SK-N-SH treated with all-trans-retinoic acid at 6 μM for 48 hours (cell line): ENCODE measurements at regions not wholly inside any gene's neighbourhood (a gene's known extent, or its start where the extent isn't known, plus 50 kb on each side); places are given as distances from the start of the nearest gene placed in this dataset.

ENCODE experiments used
- OSR1 ChIP-seq: fragments of 250-450 bp; sonication (Bioruptor Pico); IDR thresholded peaks from 2 replicates; pipeline ENCODE4 v1.8.0; 2022; ENCODE audit warnings: moderate library complexity, mild to moderate bottlenecking, inconsistent platforms
- PPARA ChIP-seq: fragments of 250-450 bp; sonication (Bioruptor Pico); IDR thresholded peaks from 2 replicates; pipeline ENCODE4 v1.5.0; 2020; ENCODE audit warnings: mild to moderate bottlenecking, borderline replicate concordance
- RARB ChIP-seq: fragments of 250-450 bp; sonication (Bioruptor Pico); IDR thresholded peaks from 2 replicates; pipeline ENCODE4 v1.8.0; 2021; ENCODE audit warnings: mild to moderate bottlenecking, moderate library complexity
- SNAI2 ChIP-seq: fragments of 250-450 bp; sonication (Bioruptor Pico); IDR thresholded peaks from 2 replicates; pipeline ENCODE4 v1.5.0; 2020; ENCODE audit warnings: mild to moderate bottlenecking, moderate library complexity
- TCF4 ChIP-seq: fragments of 250-450 bp; sonication (Bioruptor Pico); IDR thresholded peaks from 2 replicates; pipeline ENCODE4 v1.8.0; 2021; ENCODE audit warnings: mild to moderate bottlenecking, moderate library complexity, borderline replicate concordance
- ZC3H10 ChIP-seq: fragments of 250-450 bp; sonication (Bioruptor Pico); IDR thresholded peaks from 2 replicates; pipeline ENCODE4 v1.5.1; 2021; ENCODE audit warnings: mild to moderate bottlenecking, moderate library complexity
- ZFP3 ChIP-seq: fragments of 250-450 bp; sonication (Bioruptor Pico); IDR thresholded peaks from 2 replicates; pipeline ENCODE4 v1.5.0; 2020; ENCODE audit warnings: mild to moderate bottlenecking, moderate library complexity
- ZFP30 ChIP-seq: fragments of 450-650 bp; formaldehyde crosslinking; IDR thresholded peaks from 2 replicates; pipeline ENCODE4 v1.5.0; 2022; ENCODE audit warnings: mild to moderate bottlenecking, moderate library complexity
- ZNF70 ChIP-seq: fragments of 450-650 bp; formaldehyde crosslinking; IDR thresholded peaks from 2 replicates; pipeline ENCODE4 v1.5.0; 2020; ENCODE audit warnings: mild to moderate bottlenecking, moderate library complexity
- TF ChIP-seq, protein P1 (sequence below): fragments of 250-450 bp; sonication (Bioruptor Pico); IDR thresholded peaks from 2 replicates; pipeline ENCODE4 v1.8.0; 2020; ENCODE audit warnings: mild to moderate bottlenecking, moderate library complexity, borderline replicate concordance
- TF ChIP-seq, protein P2 (sequence below): fragments of 250-450 bp; sonication (Bioruptor Pico); IDR thresholded peaks from 2 replicates; pipeline ENCODE4 v1.5.1; 2021; ENCODE audit warnings: mild to moderate bottlenecking, moderate library complexity

DNA sequence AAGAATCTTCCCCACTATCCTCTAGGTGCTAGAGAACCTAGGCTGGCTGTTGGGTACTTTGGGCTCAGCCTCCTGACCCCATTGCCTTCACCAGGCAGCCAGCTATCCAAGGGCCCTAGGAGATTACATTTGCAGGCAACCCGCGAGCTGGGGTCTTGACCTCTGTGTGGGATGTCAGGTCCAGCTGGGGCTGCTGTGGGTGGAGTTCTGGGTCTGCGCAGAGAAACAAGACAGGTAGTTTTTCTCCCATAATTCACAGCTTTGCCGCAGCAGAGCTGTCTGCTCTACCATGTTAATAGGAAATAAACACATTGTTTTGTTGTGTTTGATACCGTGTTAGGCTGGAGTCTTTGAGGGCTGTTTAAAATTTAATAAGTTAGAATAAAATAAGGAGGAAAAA, 142.8 kb upstream of the PLET1 start:
- TF ChIP-seq PPARA (CRISPR knock-in tag) (no peak), TCF4 (CRISPR knock-in tag) (no peak), ZC3H10 (no peak), SNAI2 (CRISPR knock-in tag) (no peak), ZFP3 (no peak), ZNF70 (CRISPR knock-in tag) (no peak), ZFP30 (no peak), OSR1 (CRISPR knock-in tag) (no peak), RARB (CRISPR knock-in tag) (no peak)
- TF ChIP-seq, protein P1, sequence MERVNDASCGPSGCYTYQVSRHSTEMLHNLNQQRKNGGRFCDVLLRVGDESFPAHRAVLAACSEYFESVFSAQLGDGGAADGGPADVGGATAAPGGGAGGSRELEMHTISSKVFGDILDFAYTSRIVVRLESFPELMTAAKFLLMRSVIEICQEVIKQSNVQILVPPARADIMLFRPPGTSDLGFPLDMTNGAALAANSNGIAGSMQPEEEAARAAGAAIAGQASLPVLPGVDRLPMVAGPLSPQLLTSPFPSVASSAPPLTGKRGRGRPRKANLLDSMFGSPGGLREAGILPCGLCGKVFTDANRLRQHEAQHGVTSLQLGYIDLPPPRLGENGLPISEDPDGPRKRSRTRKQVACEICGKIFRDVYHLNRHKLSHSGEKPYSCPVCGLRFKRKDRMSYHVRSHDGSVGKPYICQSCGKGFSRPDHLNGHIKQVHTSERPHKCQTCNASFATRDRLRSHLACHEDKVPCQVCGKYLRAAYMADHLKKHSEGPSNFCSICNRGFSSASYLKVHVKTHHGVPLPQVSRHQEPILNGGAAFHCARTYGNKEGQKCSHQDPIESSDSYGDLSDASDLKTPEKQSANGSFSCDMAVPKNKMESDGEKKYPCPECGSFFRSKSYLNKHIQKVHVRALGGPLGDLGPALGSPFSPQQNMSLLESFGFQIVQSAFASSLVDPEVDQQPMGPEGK (CRISPR knock-in tag) = no peak
- TF ChIP-seq, protein P2, sequence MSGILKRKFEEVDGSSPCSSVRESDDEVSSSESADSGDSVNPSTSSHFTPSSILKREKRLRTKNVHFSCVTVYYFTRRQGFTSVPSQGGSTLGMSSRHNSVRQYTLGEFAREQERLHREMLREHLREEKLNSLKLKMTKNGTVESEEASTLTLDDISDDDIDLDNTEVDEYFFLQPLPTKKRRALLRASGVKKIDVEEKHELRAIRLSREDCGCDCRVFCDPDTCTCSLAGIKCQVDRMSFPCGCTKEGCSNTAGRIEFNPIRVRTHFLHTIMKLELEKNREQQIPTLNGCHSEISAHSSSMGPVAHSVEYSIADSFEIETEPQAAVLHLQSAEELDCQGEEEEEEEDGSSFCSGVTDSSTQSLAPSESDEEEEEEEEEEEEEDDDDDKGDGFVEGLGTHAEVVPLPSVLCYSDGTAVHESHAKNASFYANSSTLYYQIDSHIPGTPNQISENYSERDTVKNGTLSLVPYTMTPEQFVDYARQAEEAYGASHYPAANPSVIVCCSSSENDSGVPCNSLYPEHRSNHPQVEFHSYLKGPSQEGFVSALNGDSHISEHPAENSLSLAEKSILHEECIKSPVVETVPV (CRISPR knock-in tag) = no peak
